ENCODE measurements at regions not wholly inside any gene's neighbourhood (a gene's known extent, or its start where the extent isn't known, plus 50 kb on each side); places are given as distances from the start of the nearest gene placed in this dataset.

- TF ChIP-seq CTCF (IDR thresholded peaks at IDR 0.05), result no peak
- TF ChIP-seq POLR2A (IDR thresholded peaks at IDR 0.05), result no peak
These were observed 112.5 kb downstream of the TENT4A start for GRCh38 chr5:6825678-6826244.
